Stomach (tissue), 4 donors: ENCODE measurements at regions not wholly inside any gene's neighbourhood (a gene's known extent, or its start where the extent isn't known, plus 50 kb on each side); places are given as distances from the start of the nearest gene placed in this dataset.
"Not testable (repeated sequence)": the region's sequence is repeated elsewhere in the genome, so short reads cannot be mapped to it uniquely, and the experiment has no call there.

ENCODE experiments used
- POLR2A ChIP-seq, 4 donors: fragments of 450-650 bp; IDR thresholded peaks; one replicate each; pipeline ENCODE4 v1.6.1; 2016; ENCODE audit warnings: antibody characterized with exemption in 4 of 4, control low read depth in 2 of 4, mild to moderate bottlenecking in 1 of 4, moderate library complexity in 1 of 4
- TF ChIP-seq, protein P1 (sequence below), 7 experiments: fragments of 450-650 bp in 4 of 7; fragments of 200-600 bp in 3 of 7; sonication (generic) in 3 of 7; IDR thresholded peaks; one replicate each; pipeline ENCODE4 v1.5.1; 2016 to 2019; ENCODE audit warnings: antibody characterized with exemption in 7 of 7, control low read depth in 2 of 7, mild to moderate bottlenecking in 1 of 7

GRCh38 chr7:73147681-73148080, 61.8 kb upstream of the SPDYE9 start:
- TF ChIP-seq, protein P1, sequence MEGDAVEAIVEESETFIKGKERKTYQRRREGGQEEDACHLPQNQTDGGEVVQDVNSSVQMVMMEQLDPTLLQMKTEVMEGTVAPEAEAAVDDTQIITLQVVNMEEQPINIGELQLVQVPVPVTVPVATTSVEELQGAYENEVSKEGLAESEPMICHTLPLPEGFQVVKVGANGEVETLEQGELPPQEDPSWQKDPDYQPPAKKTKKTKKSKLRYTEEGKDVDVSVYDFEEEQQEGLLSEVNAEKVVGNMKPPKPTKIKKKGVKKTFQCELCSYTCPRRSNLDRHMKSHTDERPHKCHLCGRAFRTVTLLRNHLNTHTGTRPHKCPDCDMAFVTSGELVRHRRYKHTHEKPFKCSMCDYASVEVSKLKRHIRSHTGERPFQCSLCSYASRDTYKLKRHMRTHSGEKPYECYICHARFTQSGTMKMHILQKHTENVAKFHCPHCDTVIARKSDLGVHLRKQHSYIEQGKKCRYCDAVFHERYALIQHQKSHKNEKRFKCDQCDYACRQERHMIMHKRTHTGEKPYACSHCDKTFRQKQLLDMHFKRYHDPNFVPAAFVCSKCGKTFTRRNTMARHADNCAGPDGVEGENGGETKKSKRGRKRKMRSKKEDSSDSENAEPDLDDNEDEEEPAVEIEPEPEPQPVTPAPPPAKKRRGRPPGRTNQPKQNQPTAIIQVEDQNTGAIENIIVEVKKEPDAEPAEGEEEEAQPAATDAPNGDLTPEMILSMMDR (IDR thresholded peaks at IDR 0.05): not testable (repeated sequence)
- not testable (repeated sequence) for TF ChIP-seq POLR2A (IDR thresholded peaks at IDR 0.05)
